GM12878 (cell line): ENCODE measurements at regions not wholly inside any gene's neighbourhood (a gene's known extent, or its start where the extent isn't known, plus 50 kb on each side); places are given as distances from the start of the nearest gene placed in this dataset.

Experiments
- ATAC-seq: fragments of 200-7000 bp; cut with Tn5 transposase; 3 replicates; pipeline ENCODE4 v1.9.1; 2020; ENCODE audit warnings: mild to moderate bottlenecking, moderate library complexity
- BruUV-seq: library from RNA; stranded (reverse); fragments of 400-500 nt; replicated peaks from 2 replicates; lab custom pipeline; 2021; lab: Mats Ljungman, UMichigan
- CTCF ChIA-PET: fragments of 300-600 bp; sonication (Branson Sonifier 250); formaldehyde crosslinking; extraction: SDS; loops from one replicate; lab custom pipeline; 2021; ENCODE audit warnings: inconsistent platforms; lab: Yijun Ruan, JAX
- POLR2A ChIA-PET: fragments of 350-600 bp; formaldehyde crosslinking; extraction: SDS; loops from one replicate; lab custom pipeline; 2021; ENCODE audit warnings: inconsistent platforms; lab: Charles Lee
- RAD21 ChIA-PET: fragments of 300-600 bp; sonication (Branson Sonifier 250); formaldehyde crosslinking; loops from one replicate; lab custom pipeline; 2023; ENCODE audit warnings: antibody characterized with exemption; ENCODE audit not compliant: unreplicated experiment; lab: Charles Lee
- SMC1A ChIA-PET: fragments of 300-600 bp; sonication (Branson Sonifier 250); formaldehyde crosslinking; loops from one replicate; lab custom pipeline; 2023; ENCODE audit not compliant: unreplicated experiment, uncharacterized antibody; lab: Charles Lee
- DNase-seq: peaks from one replicate; pipeline ENCODE4 v3.0.0-alpha.2; 2011; ENCODE audit warnings: low read depth, low spot score
- FAIRE-seq: peaks from 3 replicates; lab custom pipeline; 2011; peaks lifted over from hg19 to GRCh38; lab: Jason Lieb, UNC
- H2AFZ ChIP-seq: 2 replicates; pipeline ENCODE4 v1.6.0; 2011; ENCODE audit warnings: low read depth, low read length, control low read depth; ENCODE audit not compliant: control insufficient read depth
- H3K27ac ChIP-seq: 2 replicates; pipeline ENCODE4 v1.5.1; 2011; ENCODE audit warnings: control low read depth; ENCODE audit not compliant: control insufficient read depth, insufficient read depth
- H3K27me3 ChIP-seq, 2 experiments: replicated peaks in 1 of 2; 2 replicates each; pipeline versions ENCODE4 v1.6.0 to v1.6.1; 2011; ENCODE audit warnings: low read length in 1 of 2; ENCODE audit not compliant: control insufficient read depth in 2 of 2, insufficient read depth in 2 of 2
- H3K36me3 ChIP-seq, 2 experiments: 2 replicates each; pipeline ENCODE4 v1.5.1; 2011; ENCODE audit warnings: low read length in 1 of 2; ENCODE audit not compliant: control insufficient read depth in 2 of 2, insufficient read depth in 2 of 2
- H3K4me1 ChIP-seq: 2 replicates; pipeline ENCODE4 v1.6.1; 2011; ENCODE audit warnings: mild to moderate bottlenecking, low read length, moderate library complexity, mixed read lengths; ENCODE audit not compliant: control insufficient read depth, insufficient read depth
- H3K4me2 ChIP-seq: 2 replicates; pipeline ENCODE4 v1.6.0; 2011; ENCODE audit warnings: control low read depth; ENCODE audit not compliant: control insufficient read depth, insufficient read depth
- H3K4me3 ChIP-seq: fragments of 200-600 bp; sonication (generic); 2 replicates; pipeline ENCODE4 v1.5.1; 2016
- H3K79me2 ChIP-seq: 2 replicates; pipeline ENCODE4 v1.6.0; 2011; ENCODE audit warnings: low read length; ENCODE audit not compliant: control insufficient read depth, insufficient read depth
- H3K9ac ChIP-seq: 2 replicates; pipeline ENCODE4 v1.8.0; 2011; ENCODE audit warnings: low read length, control low read depth, mixed read lengths; ENCODE audit not compliant: control insufficient read depth, insufficient read depth
- H3K9me3 ChIP-seq: replicated peaks from 3 replicates; pipeline ENCODE4 v1.5.1; 2011; ENCODE audit warnings: mild to moderate bottlenecking, low read length; ENCODE audit not compliant: control insufficient read depth, insufficient read depth
- H4K20me1 ChIP-seq: 2 replicates; pipeline ENCODE4 v1.6.0; 2011; ENCODE audit not compliant: control insufficient read depth, insufficient read depth
- GABPA ChIP-seq: IDR thresholded peaks from 2 replicates; pipeline ENCODE4 v1.6.1; 2014; ENCODE audit warnings: antibody characterized with exemption, low read depth, mild to moderate bottlenecking, inconsistent platforms
- MLLT1 ChIP-seq: fragments of 450-650 bp; IDR thresholded peaks from 2 replicates; pipeline ENCODE4 v1.6.1; 2016; ENCODE audit warnings: mild to moderate bottlenecking
- MYC ChIP-seq: IDR thresholded peaks from 2 replicates; pipeline ENCODE4 v1.6.1; 2011; ENCODE audit warnings: mild to moderate bottlenecking, low read length, moderate library complexity, inconsistent platforms; ENCODE audit not compliant: insufficient read depth, insufficient replicate concordance, insufficient read length, severe bottlenecking
- NFXL1 ChIP-seq: fragments of 450-650 bp; IDR thresholded peaks from 2 replicates; pipeline ENCODE4 v1.6.1; 2017; ENCODE audit warnings: antibody characterized with exemption, mild to moderate bottlenecking, borderline replicate concordance
- PKNOX1 ChIP-seq: fragments of 450-650 bp; IDR thresholded peaks from 2 replicates; pipeline ENCODE4 v1.6.1; 2016; ENCODE audit warnings: mild to moderate bottlenecking
- POLR2A ChIP-seq: IDR thresholded peaks from 2 replicates; pipeline ENCODE4 v1.6.1; 2011; ENCODE audit warnings: low read depth, mild to moderate bottlenecking, low read length
- POLR2AphosphoS2 ChIP-seq: IDR thresholded peaks from 2 replicates; pipeline ENCODE4 v1.6.1; 2011; ENCODE audit warnings: low read depth, mild to moderate bottlenecking, low read length, improper control_type of control experiment, moderate library complexity
- TCF12 ChIP-seq: IDR thresholded peaks from 2 replicates; pipeline ENCODE4 v1.6.1; 2011; ENCODE audit warnings: low read depth, mild to moderate bottlenecking, low read length
- WGBS: methylation state at CpG from one replicate; pipeline ENCODE4 v1.1.6; 2016; ENCODE audit warnings: low lambda C conversion rate; ENCODE audit not compliant: insufficient replicate concordance, insufficient coverage; ENCODE audit errors: missing lambda C conversion rate; 5-methylcytosine and 5-hydroxymethylcytosine counted together
- in situ Hi-C: fragments of 300-500 bp; cut with MboI; formaldehyde crosslinking; loops from 9 replicates; pipeline ENCODE4 v1.14.3; 2018; ENCODE audit warnings: mixed read lengths
- intact Hi-C: fragments of 100-400 bp; cut with micrococcal nuclease; formaldehyde crosslinking; loops from one replicate; pipeline ENCODE4 v1.14.2; 2022; ENCODE audit not compliant: unreplicated experiment

- DNase-seq: no peak
- H3K4me2 ChIP-seq: no peak overlapping the region
- in situ Hi-C loops: no loop called here
Observed at GRCh38 chr12:58190618-58191017, 249.3 kb downstream of the ATP23 start.

More at GRCh38 chr12:58190618-58191017, 249.3 kb downstream of the ATP23 start:
- Histone ChIP-seq H3K9ac (no peak overlapping the region), H2AFZ (no peak overlapping the region), H3K27me3 (no peaks in the 10 kb centered on the region), H3K79me2 (no peaks in the 10 kb centered on the region), H3K9me3 (no peaks in the 10 kb centered on the region; the same call in 2 of the 3 replicates), H3K27ac (no peak overlapping the region), H3K4me3 (no peak overlapping the region), H3K36me3 (no peaks in the 10 kb centered on the region), H4K20me1 (no peaks in the 10 kb centered on the region), H3K4me1 (no peaks in the 10 kb centered on the region)
- ChIA-PET SMC1A (no interaction called here), RAD21 (no interaction called here), CTCF (no interaction called here), POLR2A (no interaction called here)
- ATAC-seq: no peak
- BruUV-seq: no TSS peak
- intact Hi-C loops: no loop called here
- FAIRE-seq: no peak
- WGBS: 14% methylated on average over 5 of the region's 5 CpGs
- TF ChIP-seq GABPA (no peak), PKNOX1 (no peak), TCF12 (no peak), NFXL1 (no peak), POLR2A (no peak), MYC (no peak), MLLT1 (no peak), POLR2AphosphoS2 (no peak)
